HG03108 (cell line): ENCODE measurements at regions not wholly inside any gene's neighbourhood (a gene's known extent, or its start where the extent isn't known, plus 50 kb on each side); places are given as distances from the start of the nearest gene placed in this dataset.
"Not testable (repeated sequence)": the region's sequence is repeated elsewhere in the genome, so short reads cannot be mapped to it uniquely, and the experiment has no call there.

Source experiments
- ATAC-seq: cut with Tn5 transposase; IDR thresholded peaks from one replicate; pipeline ENCODE4 v1.9.1; 2021; ENCODE audit warnings: moderate library complexity; ENCODE audit not compliant: unreplicated experiment

GRCh38 chr10:124217906-124218804 is 124.8 kb upstream of the CHST15 start:
- ATAC-seq: no peak

GRCh38 chr10:124217031-124217430 is 123.6 kb upstream of the CHST15 start:
- ATAC-seq: no peak

DNA sequence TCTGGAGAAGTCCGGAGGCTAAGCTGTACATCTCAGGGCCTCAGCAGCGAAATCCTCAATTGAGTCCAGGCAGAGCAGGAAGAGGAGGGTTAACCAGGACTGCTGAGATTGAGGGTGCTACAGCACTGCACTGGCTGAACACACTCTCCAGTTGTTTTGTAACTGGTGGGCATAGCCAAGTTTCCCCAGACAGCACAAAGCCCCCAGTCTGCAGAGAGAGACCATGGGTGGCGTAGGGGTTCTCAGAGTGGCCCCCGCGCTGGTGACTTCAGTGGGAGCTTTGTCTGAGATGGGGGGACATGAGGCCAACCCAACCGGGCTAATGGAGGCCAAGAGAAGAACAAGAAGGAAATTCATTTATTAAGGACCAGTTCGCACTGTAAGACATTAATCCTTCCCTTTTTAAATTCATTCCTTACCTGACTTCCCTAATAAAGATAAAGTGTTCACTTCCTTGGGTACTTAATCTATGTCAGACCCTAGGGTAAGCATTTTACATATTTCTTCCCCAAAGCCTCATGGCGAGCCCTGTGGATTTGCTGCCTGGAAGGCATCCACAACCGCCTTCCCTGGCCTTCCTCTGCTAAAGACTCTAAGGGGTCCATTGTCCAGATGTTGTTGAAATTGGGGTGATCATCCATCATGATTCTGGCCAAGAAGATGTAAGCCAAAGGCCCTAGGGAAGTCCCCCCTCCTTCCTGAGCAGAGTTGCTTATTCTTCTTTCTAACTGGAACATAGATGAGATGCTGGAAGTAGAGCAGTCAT is 121.4 kb upstream of the CHST15 start:
- ATAC-seq: no peak

- ATAC-seq: no peak
Measured at GRCh38 chr10:124213899-124214510, 120.6 kb upstream of the CHST15 start.

GRCh38 chr10:124213471-124213870 is 120.1 kb upstream of the CHST15 start:
- no peak for ATAC-seq

- no peak for ATAC-seq
Measured at GRCh38 chr10:124212702-124213101, 119.3 kb upstream of the CHST15 start.

DNA sequence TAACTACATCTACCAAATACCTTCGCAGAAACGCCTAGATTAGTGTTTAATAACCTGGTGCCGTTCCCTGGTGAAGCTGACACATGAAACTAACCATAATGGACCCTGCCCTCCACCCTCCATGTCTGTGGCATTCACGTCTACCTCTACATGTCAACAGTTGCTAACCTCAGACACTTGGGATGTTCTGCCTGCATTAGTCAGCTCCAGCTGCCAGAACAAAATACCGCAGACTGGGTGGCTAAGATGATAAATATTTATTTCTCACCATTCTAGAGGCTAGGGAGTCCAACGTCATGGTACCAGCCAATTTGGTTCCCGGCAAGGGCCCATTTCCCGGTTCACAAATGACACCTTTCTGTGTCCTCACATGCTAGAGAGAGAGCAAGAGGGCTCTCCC is 118.5 kb upstream of the CHST15 start:
- ATAC-seq: no peak

DNA sequence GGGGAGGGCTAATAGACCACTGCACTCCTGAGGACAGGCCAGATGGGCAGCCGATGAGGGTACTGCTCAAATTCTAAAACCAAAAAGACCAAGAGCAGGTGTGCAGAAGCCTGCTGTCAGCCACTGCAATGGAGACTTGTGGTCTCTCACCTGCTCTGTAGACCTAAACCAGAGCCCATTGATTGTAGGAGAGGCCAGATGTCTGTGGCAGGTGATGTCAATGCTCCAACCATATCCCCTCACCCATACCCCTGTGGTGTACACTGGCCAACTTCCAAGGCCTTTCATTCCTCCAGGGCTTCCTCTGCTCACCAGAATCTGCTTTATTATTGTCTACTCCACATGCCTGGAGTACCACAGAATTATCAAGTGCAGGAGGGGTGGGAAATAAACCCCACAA is 116.9 kb upstream of the CHST15 start:
- ATAC-seq: no peak

DNA sequence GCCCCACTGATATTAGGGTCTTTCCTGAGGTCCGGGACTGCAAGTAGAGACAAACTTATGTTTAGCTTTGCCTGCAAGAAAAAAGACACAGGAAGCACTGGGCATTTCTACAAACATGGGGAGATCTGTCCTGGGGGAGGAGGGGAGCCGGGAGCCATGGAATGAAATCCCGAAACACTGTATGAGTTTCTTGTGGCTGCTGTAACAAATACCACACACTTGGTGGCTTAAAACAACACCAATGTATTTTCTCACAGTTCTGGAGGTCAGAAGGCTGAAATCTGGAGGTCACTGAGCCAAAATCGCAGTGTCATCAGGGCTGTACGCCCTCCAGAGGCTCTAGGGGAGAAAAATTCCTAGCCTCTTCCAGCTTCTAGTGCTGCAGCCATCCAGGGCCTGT is 114.0 kb upstream of the CHST15 start:
- no peak for ATAC-seq

- ATAC-seq: no peak
Measured at GRCh38 chr10:124206616-124207015, 113.2 kb upstream of the CHST15 start.

DNA sequence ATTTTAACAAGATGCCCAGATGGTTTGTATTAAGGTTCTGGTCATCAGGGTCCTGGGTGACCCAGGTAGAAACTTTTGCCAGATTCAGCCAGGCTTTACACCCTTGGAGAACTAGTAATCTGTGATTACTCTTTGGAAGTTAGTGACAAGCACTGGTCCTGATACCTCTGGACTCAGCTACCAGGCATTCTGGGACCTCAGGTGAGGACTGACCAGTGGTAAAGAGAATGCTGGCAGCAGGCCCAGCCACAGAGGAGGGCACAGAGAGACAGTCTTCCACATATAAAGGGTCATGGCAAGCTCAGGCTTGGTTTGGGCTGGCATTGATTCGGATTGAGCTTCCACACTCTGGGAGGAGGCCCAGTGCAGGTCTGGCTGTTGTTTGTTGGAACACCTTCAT is 112.0 kb upstream of the CHST15 start:
- ATAC-seq: no peak

DNA sequence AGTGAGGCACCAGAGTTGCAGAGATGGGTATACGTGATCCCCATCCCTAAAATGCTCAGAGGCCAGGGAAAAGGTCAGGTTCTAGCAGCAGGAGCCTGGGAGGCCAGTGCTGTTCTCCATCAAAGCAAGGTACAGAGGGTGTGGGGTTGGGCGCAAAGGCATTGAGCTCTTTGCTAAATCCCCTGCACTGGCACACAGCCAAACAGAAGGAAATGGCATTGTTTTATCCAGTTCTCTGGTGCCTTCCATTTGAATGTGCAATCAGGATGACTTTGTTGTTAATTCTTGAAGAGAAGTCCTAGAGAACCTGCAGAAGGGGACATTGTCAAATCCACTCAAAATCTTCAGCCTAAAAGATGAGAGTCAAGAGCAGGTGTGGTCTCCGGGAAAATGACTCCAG is 111.3 kb upstream of the CHST15 start:
- no peak for ATAC-seq

DNA sequence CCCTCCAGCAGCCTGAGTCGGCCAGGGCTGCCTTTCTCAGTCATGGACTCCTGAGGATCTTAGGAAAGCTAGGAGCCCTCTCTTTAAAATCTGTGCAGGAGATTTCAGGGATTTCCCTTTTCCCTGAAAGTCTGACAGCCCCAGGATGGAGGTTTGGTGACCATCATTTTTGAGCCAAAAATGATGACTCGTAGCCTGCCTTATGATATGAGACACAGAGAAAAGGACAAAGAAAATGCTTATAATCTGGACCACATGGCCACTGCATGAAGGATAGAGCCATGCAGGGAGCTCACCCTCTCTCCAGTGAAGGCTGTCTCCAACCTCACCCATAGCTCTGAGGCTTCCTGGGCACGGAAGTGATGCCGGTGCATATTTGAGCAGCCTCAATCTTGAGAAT is 106.6 kb upstream of the CHST15 start:
- no peak for ATAC-seq

GRCh38 chr10:124198871-124199270 is 105.5 kb upstream of the CHST15 start:
- no peak for ATAC-seq

GRCh38 chr10:124198125-124198501 is 104.7 kb upstream of the CHST15 start:
- no peak for ATAC-seq

- no peak for ATAC-seq
Measured at GRCh38 chr10:124197371-124198124, 104.2 kb upstream of the CHST15 start.

- no peak for ATAC-seq
Measured at GRCh38 chr10:124196659-124197058, 103.3 kb upstream of the CHST15 start.

DNA sequence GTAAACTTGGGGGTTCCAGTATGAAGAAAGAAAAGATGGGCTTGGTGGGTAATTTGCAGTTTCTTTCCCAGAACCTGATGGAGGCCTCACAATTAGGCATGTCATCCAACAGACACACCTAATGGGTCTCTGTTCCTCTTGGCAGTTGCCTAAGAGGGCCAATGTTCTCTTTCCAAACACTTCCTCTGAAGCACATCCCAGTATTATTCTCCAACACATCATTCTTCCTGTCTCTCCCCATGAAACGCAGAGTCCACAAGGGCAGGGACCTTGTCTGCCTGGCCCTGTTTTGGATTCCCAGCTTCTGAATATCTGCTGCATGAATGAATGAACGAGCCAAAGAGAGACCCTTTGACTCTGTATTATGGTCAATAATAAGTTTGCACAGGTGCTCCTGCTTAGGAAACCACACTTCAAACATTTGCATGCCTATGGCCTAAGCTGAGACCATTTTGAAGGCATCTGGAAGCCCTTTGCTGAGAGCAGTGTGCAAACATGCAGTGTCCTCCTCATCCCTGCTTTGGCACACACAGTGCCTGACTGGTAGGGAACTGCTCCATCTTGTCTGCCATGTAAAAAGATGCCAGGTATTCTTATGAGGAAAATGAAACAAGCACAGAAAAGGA is 100.9 kb upstream of the CHST15 start:
- ATAC-seq: peak; percentile 61

DNA sequence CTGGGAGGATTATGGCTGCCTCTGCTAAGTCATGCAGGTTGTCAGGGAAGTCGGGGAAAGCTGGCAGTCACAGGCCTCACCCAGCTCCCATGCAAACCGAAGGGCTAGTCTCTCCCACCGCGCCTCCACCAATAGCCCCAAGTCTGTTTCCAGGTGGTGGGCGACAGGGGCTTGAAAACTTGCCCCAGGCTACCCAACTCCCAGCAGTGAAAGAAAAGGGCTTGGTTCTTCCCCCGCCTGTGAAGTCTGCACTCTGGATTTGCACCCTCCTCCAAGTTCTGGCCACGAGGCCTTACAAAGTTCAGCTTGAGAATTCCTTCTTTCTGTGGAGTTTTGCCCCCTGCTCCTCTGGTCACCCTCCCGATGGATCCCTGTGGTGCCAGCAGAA is 99.9 kb upstream of the CHST15 start:
- ATAC-seq: no peak

DNA sequence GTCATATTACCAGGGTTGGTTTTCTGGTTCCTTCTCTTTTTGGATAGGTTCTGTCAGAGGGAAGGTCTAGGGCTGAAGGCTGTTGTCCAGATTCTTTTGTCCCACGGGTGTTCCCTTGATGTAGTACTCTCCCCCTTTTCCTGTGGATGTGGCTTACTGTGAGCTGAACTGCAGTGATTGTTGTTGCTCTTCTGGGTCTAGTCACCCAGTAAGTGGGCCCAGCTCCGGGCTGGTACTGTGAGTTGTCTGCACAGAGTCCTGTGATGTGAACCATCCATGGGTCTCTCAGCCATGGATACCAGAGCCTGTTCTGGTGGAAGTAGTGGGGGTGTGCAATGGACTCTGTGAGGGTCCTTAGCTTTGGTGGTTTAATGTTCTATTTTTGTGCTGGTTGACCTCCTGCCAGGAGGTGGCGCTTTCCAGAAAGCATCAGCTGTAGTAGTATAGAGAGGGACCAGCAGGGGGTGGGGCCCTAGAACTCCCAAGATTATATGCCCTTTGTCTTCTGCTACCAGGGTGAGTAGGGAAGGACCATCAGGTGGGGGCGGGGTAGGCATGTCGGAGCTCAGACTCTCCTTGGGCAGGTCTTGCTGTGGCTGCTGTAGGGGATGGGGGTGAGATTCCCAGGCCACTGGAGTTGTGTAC is 99.4 kb upstream of the CHST15 start:
- ATAC-seq: not testable (repeated sequence)
